ENCODE measurements at regions not wholly inside any gene's neighbourhood (a gene's known extent, or its start where the extent isn't known, plus 50 kb on each side); places are given as distances from the start of the nearest gene placed in this dataset.
"Not testable (repeated sequence)": the region's sequence is repeated elsewhere in the genome, so short reads cannot be mapped to it uniquely, and the experiment has no call there.

GRCh38 chr20:4624675-4625336 lies 61.5 kb upstream of the PRNP start:
- CTCF ChIA-PET = interaction anchor here in 1 of 2 donors (0.5 kb wide), 1 partner anchor 42 kb away, joined by 3 read pairs; no protein-coding TSS in a partner anchor
- DNase-seq; H3K27me3 ChIP-seq (replicated peaks in 1 of 2; ENCODE audit: control insufficient read depth in 2 of 2, extremely low read depth in 1 of 2, insufficient read depth in 2 of 2, low read length in 1 of 2); H3K36me3 Mint-ChIP-seq; H3K4me1 Mint-ChIP-seq; H3K9me3 ChIP-seq; H3K27ac Mint-ChIP-seq; H3K27ac ChIP-seq (ENCODE audit: low read length); H3K9me3 Mint-ChIP-seq; POLR2A ChIA-PET; H3K4me3 Mint-ChIP-seq; H3K36me3 ChIP-seq (ENCODE audit: control insufficient read depth in 2 of 2, extremely low read depth in 1 of 2, insufficient read depth in 1 of 2, low read length in 1 of 2); H3K4me3 ChIP-seq (ENCODE audit: control insufficient read depth in 1 of 2, extremely low read depth in 1 of 2, low read length in 1 of 2); H3K4me1 ChIP-seq (ENCODE audit: control insufficient read depth in 1 of 2, extremely low read depth in 1 of 2, insufficient read depth in 2 of 2, low read length in 2 of 2); ATAC-seq (replicated peaks in 1 of 4): not testable (repeated sequence)
- peaks cover 18 to 24% of the 10 kb centered on the region in 2 donors for H3K27me3 Mint-ChIP-seq
- WGBS (ENCODE audit: insufficient coverage) = 87% methylated on average over 7 of the region's 11 CpGs

DNA sequence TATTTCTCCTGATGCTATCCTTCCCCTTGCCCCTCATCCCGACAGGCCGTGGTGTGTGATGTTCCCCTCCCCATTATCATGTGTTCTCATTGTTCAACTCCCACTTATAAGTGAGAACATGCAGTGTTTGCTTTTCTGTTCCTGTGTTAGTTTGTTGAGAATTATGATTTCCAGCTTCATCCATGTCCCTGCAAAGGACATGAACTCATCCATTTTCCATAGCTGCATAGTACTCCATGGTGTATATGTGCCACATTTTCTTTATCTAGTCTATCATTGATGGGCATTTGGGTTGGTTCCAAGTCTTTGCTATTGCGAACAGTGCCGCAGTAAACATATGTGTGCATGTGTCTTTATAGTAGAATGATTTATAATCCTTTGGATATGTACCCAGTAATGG lies 67.1 kb upstream of the PRNP start:
- H3K36me3 Mint-ChIP-seq; H3K27ac Mint-ChIP-seq; H3K27me3 ChIP-seq (replicated peaks in 1 of 2; ENCODE audit: control insufficient read depth in 2 of 2, extremely low read depth in 1 of 2, insufficient read depth in 2 of 2, low read length in 1 of 2); POLR2A ChIA-PET; H3K9me3 ChIP-seq; H3K4me3 Mint-ChIP-seq; H3K4me1 Mint-ChIP-seq; H3K36me3 ChIP-seq (ENCODE audit: control insufficient read depth in 2 of 2, extremely low read depth in 1 of 2, insufficient read depth in 1 of 2, low read length in 1 of 2); H3K4me1 ChIP-seq (ENCODE audit: control insufficient read depth in 1 of 2, extremely low read depth in 1 of 2, insufficient read depth in 2 of 2, low read length in 2 of 2); H3K27ac ChIP-seq (ENCODE audit: low read length); H3K9me3 Mint-ChIP-seq; ATAC-seq (replicated peaks in 1 of 4); DNase-seq; H3K4me3 ChIP-seq (ENCODE audit: control insufficient read depth in 1 of 2, extremely low read depth in 1 of 2, low read length in 1 of 2): not testable (repeated sequence)
- WGBS (ENCODE audit: insufficient coverage) = no CpG with 5 or more reads among the region's 4 CpGs
- CTCF ChIA-PET = interaction anchor here in 1 of 2 donors (0.6 kb wide), 1 partner anchor 13 kb away, joined by 3 read pairs; no protein-coding TSS in a partner anchor
- peaks cover 7 to 16% of the 10 kb centered on the region in 2 donors for H3K27me3 Mint-ChIP-seq

DNA sequence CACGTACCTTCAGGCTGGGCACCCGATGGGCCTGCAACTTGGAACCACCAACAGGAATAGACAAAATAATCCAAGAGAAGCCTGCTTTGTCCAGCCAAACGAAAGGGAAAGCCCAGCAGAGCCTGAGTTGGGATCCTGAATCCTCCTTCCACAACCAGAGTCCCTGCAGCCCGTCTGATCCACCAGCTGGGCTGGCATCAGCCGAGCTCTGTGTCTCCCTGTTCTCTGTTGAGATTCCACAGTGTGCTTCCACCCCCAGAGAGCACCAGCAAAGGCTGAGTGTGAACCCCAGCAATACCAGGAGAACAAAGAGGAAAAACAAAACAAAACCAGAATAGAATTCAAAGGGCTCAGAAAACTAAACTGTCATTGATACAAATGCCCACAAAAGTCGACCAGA lies 68.8 kb upstream of the PRNP start:
- Mint-ChIP-seq H3K9me3 (peaks cover 2 to 6% (median 5%) of the 10 kb centered on the region in 3 donors), H3K4me1 (peaks cover 5 to 11% (median 5%) of the 10 kb centered on the region in 3 donors), H3K27ac (no peak overlapping the region), H3K4me3 (no peak overlapping the region), H3K27me3 (peaks cover 0 to 7% of the 10 kb centered on the region in 2 donors), H3K36me3 (peaks cover 4% of the 10 kb centered on the region)
- ChIA-PET POLR2A (no interaction called here), CTCF (no interaction called here)
- ATAC-seq (replicated peaks in 1 of 4) = no peak
- Histone ChIP-seq H3K4me1 (ENCODE audit: control insufficient read depth in 1 of 2, extremely low read depth in 1 of 2, insufficient read depth in 2 of 2, low read length in 2 of 2) (no peaks in the 10 kb centered on the region), H3K36me3 (ENCODE audit: control insufficient read depth in 2 of 2, extremely low read depth in 1 of 2, insufficient read depth in 1 of 2, low read length in 1 of 2) (no peaks in the 10 kb centered on the region), H3K27me3 (replicated peaks in 1 of 2; ENCODE audit: control insufficient read depth in 2 of 2, extremely low read depth in 1 of 2, insufficient read depth in 2 of 2, low read length in 1 of 2) (peaks cover 0 to 3% of the 10 kb centered on the region in 2 experiments), H3K4me3 (ENCODE audit: control insufficient read depth in 1 of 2, extremely low read depth in 1 of 2, low read length in 1 of 2) (no peak overlapping the region), H3K27ac (ENCODE audit: low read length) (no peak overlapping the region), H3K9me3 (no peaks in the 10 kb centered on the region)
- no peak for DNase-seq
- WGBS (ENCODE audit: insufficient coverage) = 65% methylated on average over 6 of the region's 6 CpGs

GRCh38 chr20:4617019-4617418 lies 69.2 kb upstream of the PRNP start:
- no peak for ATAC-seq (replicated peaks in 1 of 4)
- H3K27ac ChIP-seq (ENCODE audit: low read length) = no peak overlapping the region
- H3K36me3 ChIP-seq (ENCODE audit: control insufficient read depth in 2 of 2, extremely low read depth in 1 of 2, insufficient read depth in 1 of 2, low read length in 1 of 2) = no peaks in the 10 kb centered on the region
- peaks cover 5 to 11% (median 5%) of the 10 kb centered on the region in 3 donors for H3K4me1 Mint-ChIP-seq
- no peak overlapping the region for H3K4me3 Mint-ChIP-seq
- no peaks in the 10 kb centered on the region for H3K36me3 Mint-ChIP-seq
- ChIA-PET POLR2A (no interaction called here), CTCF (no interaction called here)
- no peak overlapping the region for H3K4me3 ChIP-seq (ENCODE audit: control insufficient read depth in 1 of 2, extremely low read depth in 1 of 2, low read length in 1 of 2)
- peaks cover 0 to 8% of the 10 kb centered on the region in 2 donors for H3K27me3 Mint-ChIP-seq
- no peaks in the 10 kb centered on the region for H3K4me1 ChIP-seq (ENCODE audit: control insufficient read depth in 1 of 2, extremely low read depth in 1 of 2, insufficient read depth in 2 of 2, low read length in 2 of 2)
- WGBS (ENCODE audit: insufficient coverage) = 80% methylated on average over 1 of the region's 2 CpGs
- DNase-seq = no peak
- peaks cover 0 to 2% (median 1%) of the 10 kb centered on the region in 3 donors for H3K9me3 Mint-ChIP-seq
- H3K9me3 ChIP-seq = no peaks in the 10 kb centered on the region
- H3K27ac Mint-ChIP-seq = no peak overlapping the region
- H3K27me3 ChIP-seq (replicated peaks in 1 of 2; ENCODE audit: control insufficient read depth in 2 of 2, extremely low read depth in 1 of 2, insufficient read depth in 2 of 2, low read length in 1 of 2) = peaks cover 0 to 3% of the 10 kb centered on the region in 2 experiments

- no peaks in the 10 kb centered on the region for H3K36me3 ChIP-seq (ENCODE audit: control insufficient read depth in 2 of 2, extremely low read depth in 1 of 2, insufficient read depth in 1 of 2, low read length in 1 of 2)
- POLR2A ChIA-PET = no interaction called here
- H3K27ac ChIP-seq (ENCODE audit: low read length) = no peak overlapping the region
- no peak overlapping the region for H3K4me3 Mint-ChIP-seq
- DNase-seq (peak; percentile 20 to 70 (median 55)), ATAC-seq (replicated peaks in 1 of 4) (peak in 3 of 4 experiments; percentile 58 to 72 (median 65))
- no CpG with 5 or more reads among the region's 15 CpGs for WGBS (ENCODE audit: insufficient coverage)
- H3K36me3 Mint-ChIP-seq = no peaks in the 10 kb centered on the region
- H3K4me1 ChIP-seq (ENCODE audit: control insufficient read depth in 1 of 2, extremely low read depth in 1 of 2, insufficient read depth in 2 of 2, low read length in 2 of 2) = no peaks in the 10 kb centered on the region
- H3K4me1 Mint-ChIP-seq = peaks cover 5 to 11% (median 5%) of the 10 kb centered on the region in 3 donors
- peaks cover 0 to 5% of the 10 kb centered on the region in 2 experiments for H3K27me3 ChIP-seq (replicated peaks in 1 of 2; ENCODE audit: control insufficient read depth in 2 of 2, extremely low read depth in 1 of 2, insufficient read depth in 2 of 2, low read length in 1 of 2)
- CTCF ChIA-PET = interaction anchor here in 1 of 2 donors (0.5 to 1.2 kb wide), 11 partner anchors 9 to 112 kb away, joined by 3 to 31 read pairs (median 3); no protein-coding TSS in a partner anchor
- no peaks in the 10 kb centered on the region for H3K9me3 ChIP-seq
- no peak overlapping the region for H3K4me3 ChIP-seq (ENCODE audit: control insufficient read depth in 1 of 2, extremely low read depth in 1 of 2, low read length in 1 of 2)
- peaks cover 0 to 11% of the 10 kb centered on the region in 2 donors for H3K27me3 Mint-ChIP-seq
- H3K27ac Mint-ChIP-seq = no peak overlapping the region
- H3K9me3 Mint-ChIP-seq = no peaks in the 10 kb centered on the region
These were observed 72.3 kb upstream of the PRNP start for GRCh38 chr20:4613718-4614620.

DNA sequence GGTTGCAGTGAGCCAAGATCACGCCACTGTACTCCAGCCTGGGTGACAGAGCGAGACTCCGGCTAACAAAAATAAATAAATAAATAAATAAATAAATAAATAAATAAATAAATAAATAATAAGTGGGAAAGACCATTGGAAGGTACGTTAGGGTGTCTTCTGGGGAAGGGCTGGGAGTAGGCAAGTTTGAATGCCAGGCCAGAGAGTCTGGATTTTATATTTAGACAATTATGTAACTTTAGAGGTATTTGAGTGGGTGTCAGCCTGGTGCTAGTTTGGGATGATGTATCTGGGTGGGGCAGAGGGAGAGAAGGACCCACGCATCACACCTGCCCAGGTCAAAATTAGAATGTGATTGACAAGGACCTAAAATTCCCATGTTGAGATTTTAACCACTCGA lies 73.1 kb upstream of the PRNP start:
- ATAC-seq (replicated peaks in 1 of 4) (no peak), DNase-seq (no peak)
- no peak overlapping the region for H3K4me3 ChIP-seq (ENCODE audit: control insufficient read depth in 1 of 2, extremely low read depth in 1 of 2, low read length in 1 of 2)
- peaks cover 0 to 10% of the 10 kb centered on the region in 2 experiments for H3K27me3 ChIP-seq (replicated peaks in 1 of 2; ENCODE audit: control insufficient read depth in 2 of 2, extremely low read depth in 1 of 2, insufficient read depth in 2 of 2, low read length in 1 of 2)
- no peak overlapping the region for H3K4me3 Mint-ChIP-seq
- peaks cover 5 to 11% (median 5%) of the 10 kb centered on the region in 3 donors for H3K4me1 Mint-ChIP-seq
- no peaks in the 10 kb centered on the region for H3K9me3 Mint-ChIP-seq
- no peaks in the 10 kb centered on the region for H3K36me3 ChIP-seq (ENCODE audit: control insufficient read depth in 2 of 2, extremely low read depth in 1 of 2, insufficient read depth in 1 of 2, low read length in 1 of 2)
- WGBS (ENCODE audit: insufficient coverage) = 100% methylated on average over 2 of the region's 6 CpGs
- H3K4me1 ChIP-seq (ENCODE audit: control insufficient read depth in 1 of 2, extremely low read depth in 1 of 2, insufficient read depth in 2 of 2, low read length in 2 of 2) = no peaks in the 10 kb centered on the region
- H3K27ac Mint-ChIP-seq = no peak overlapping the region
- no peaks in the 10 kb centered on the region for H3K36me3 Mint-ChIP-seq
- H3K27ac ChIP-seq (ENCODE audit: low read length) = no peak overlapping the region
- CTCF ChIA-PET = interaction anchor here in 1 of 2 donors (0.5 to 1.6 kb wide), 13 partner anchors 8 to 113 kb away, joined by 3 to 31 read pairs (median 3); no protein-coding TSS in a partner anchor
- no peaks in the 10 kb centered on the region for H3K9me3 ChIP-seq
- H3K27me3 Mint-ChIP-seq = peaks cover 0 to 11% of the 10 kb centered on the region in 2 donors
- POLR2A ChIA-PET = no interaction called here

Measured in T-cell (primary cell).